Tibial nerve (tissue), 3 donors: ENCODE measurements at regions not wholly inside any gene's neighbourhood (a gene's known extent, or its start where the extent isn't known, plus 50 kb on each side); places are given as distances from the start of the nearest gene placed in this dataset.

Experiments
- CTCF ChIP-seq, 5 experiments: fragments of 200-600 bp in 3 of 5; fragments of 450-650 bp in 2 of 5; sonication (generic) in 3 of 5; IDR thresholded peaks; one replicate each; pipeline ENCODE4 v1.5.1; 2016 to 2019; ENCODE audit warnings: antibody characterized with exemption in 5 of 5, mild to moderate bottlenecking in 3 of 5, moderate library complexity in 2 of 5
- POLR2A ChIP-seq, 2 donors: fragments of 450-650 bp; IDR thresholded peaks; one replicate each; pipeline ENCODE4 v1.6.1; 2017; ENCODE audit warnings: antibody characterized with exemption in 2 of 2, mild to moderate bottlenecking in 2 of 2, moderate library complexity in 2 of 2

- TF ChIP-seq POLR2A (IDR thresholded peaks at IDR 0.05) (no peak), CTCF (IDR thresholded peaks at IDR 0.05) (no peak)
These were observed 602.6 kb downstream of the MTRR start for GRCh38 chr5:8471581-8471980.
